ENCODE measurements at regions not wholly inside any gene's neighbourhood (a gene's known extent, or its start where the extent isn't known, plus 50 kb on each side); places are given as distances from the start of the nearest gene placed in this dataset.

DNA sequence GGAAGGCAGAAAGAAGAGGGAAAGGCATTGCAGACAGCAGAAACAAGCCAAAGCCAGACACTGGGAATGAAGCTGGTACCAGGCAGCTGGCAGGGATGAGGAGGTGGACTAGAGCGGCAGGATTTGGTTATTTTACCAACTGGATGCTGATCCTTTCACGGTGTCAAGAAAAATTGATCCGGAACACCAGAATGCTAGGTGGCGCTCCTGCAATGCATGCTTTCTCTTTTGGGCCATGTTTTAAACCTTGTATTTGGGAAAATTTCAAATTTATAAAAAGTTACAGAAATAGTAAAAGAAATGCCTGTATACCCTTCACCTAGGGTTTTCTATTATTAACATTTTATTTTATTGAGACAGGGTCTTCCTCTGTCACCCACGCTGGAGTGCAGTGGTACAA lies 224.7 kb downstream of the SOX9 start:
- TF ChIP-seq JUNB (IDR thresholded peaks at IDR 0.05; ENCODE audit: unreplicated experiment) = no peak
- TF ChIP-seq, protein P1, sequence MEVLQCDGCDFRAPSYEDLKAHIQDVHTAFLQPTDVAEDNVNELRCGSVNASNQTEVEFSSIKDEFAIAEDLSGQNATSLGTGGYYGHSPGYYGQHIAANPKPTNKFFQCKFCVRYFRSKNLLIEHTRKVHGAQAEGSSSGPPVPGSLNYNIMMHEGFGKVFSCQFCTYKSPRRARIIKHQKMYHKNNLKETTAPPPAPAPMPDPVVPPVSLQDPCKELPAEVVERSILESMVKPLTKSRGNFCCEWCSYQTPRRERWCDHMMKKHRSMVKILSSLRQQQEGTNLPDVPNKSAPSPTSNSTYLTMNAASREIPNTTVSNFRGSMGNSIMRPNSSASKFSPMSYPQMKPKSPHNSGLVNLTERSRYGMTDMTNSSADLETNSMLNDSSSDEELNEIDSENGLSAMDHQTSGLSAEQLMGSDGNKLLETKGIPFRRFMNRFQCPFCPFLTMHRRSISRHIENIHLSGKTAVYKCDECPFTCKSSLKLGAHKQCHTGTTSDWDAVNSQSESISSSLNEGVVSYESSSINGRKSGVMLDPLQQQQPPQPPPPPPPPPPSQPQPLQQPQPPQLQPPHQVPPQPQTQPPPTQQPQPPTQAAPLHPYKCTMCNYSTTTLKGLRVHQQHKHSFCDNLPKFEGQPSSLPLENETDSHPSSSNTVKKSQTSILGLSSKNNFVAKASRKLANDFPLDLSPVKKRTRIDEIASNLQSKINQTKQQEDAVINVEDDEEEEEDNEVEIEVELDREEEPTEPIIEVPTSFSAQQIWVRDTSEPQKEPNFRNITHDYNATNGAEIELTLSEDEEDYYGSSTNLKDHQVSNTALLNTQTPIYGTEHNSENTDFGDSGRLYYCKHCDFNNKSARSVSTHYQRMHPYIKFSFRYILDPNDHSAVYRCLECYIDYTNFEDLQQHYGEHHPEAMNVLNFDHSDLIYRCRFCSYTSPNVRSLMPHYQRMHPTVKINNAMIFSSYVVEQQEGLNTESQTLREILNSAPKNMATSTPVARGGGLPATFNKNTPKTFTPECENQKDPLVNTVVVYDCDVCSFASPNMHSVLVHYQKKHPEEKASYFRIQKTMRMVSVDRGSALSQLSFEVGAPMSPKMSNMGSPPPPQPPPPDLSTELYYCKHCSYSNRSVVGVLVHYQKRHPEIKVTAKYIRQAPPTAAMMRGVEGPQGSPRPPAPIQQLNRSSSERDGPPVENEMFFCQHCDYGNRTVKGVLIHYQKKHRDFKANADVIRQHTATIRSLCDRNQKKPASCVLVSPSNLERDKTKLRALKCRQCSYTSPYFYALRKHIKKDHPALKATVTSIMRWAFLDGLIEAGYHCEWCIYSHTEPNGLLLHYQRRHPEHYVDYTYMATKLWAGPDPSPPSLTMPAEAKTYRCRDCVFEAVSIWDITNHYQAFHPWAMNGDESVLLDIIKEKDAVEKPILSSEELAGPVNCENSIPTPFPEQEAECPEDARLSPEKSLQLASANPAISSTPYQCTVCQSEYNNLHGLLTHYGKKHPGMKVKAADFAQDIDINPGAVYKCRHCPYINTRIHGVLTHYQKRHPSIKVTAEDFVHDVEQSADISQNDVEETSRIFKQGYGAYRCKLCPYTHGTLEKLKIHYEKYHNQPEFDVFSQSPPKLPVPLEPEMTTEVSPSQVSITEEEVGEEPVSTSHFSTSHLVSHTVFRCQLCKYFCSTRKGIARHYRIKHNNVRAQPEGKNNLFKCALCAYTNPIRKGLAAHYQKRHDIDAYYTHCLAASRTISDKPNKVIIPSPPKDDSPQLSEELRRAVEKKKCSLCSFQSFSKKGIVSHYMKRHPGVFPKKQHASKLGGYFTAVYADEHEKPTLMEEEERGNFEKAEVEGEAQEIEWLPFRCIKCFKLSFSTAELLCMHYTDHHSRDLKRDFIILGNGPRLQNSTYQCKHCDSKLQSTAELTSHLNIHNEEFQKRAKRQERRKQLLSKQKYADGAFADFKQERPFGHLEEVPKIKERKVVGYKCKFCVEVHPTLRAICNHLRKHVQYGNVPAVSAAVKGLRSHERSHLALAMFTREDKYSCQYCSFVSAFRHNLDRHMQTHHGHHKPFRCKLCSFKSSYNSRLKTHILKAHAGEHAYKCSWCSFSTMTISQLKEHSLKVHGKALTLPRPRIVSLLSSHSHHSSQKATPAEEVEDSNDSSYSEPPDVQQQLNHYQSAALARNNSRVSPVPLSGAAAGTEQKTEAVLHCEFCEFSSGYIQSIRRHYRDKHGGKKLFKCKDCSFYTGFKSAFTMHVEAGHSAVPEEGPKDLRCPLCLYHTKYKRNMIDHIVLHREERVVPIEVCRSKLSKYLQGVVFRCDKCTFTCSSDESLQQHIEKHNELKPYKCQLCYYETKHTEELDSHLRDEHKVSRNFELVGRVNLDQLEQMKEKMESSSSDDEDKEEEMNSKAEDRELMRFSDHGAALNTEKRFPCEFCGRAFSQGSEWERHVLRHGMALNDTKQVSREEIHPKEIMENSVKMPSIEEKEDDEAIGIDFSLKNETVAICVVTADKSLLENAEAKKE (CRISPR knock-in tag; IDR thresholded peaks at IDR 0.05) = no peak
- TF ChIP-seq, protein P2, sequence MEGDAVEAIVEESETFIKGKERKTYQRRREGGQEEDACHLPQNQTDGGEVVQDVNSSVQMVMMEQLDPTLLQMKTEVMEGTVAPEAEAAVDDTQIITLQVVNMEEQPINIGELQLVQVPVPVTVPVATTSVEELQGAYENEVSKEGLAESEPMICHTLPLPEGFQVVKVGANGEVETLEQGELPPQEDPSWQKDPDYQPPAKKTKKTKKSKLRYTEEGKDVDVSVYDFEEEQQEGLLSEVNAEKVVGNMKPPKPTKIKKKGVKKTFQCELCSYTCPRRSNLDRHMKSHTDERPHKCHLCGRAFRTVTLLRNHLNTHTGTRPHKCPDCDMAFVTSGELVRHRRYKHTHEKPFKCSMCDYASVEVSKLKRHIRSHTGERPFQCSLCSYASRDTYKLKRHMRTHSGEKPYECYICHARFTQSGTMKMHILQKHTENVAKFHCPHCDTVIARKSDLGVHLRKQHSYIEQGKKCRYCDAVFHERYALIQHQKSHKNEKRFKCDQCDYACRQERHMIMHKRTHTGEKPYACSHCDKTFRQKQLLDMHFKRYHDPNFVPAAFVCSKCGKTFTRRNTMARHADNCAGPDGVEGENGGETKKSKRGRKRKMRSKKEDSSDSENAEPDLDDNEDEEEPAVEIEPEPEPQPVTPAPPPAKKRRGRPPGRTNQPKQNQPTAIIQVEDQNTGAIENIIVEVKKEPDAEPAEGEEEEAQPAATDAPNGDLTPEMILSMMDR (conservative IDR thresholded peaks at IDR 0.05; ENCODE audit: low read depth in 2 of 2) = peak; percentile 27 to 64; a peak in 3 of 4 replicates
- no peak for DNase-seq (ENCODE audit: low spot score)
- Mint-ChIP-seq H3K9me3 (no peaks in the 10 kb centered on the region), H3K4me3 (no peak overlapping the region), H3K36me3 (ENCODE audit: low read depth) (no peaks in the 10 kb centered on the region), H3K27ac (no peak overlapping the region), H3K27me3 (ENCODE audit: insufficient read depth, low read depth, poor library complexity) (peaks cover 2% of the 10 kb centered on the region), H3K4me1 (peaks cover 3% of the 10 kb centered on the region; the same call in 2 of the 3 replicates)
- H2AFZ ChIP-seq = no peak overlapping the region
- H4K20me1 ChIP-seq (replicated peaks; ENCODE audit: insufficient read depth) = no peaks in the 10 kb centered on the region
- no peaks in the 10 kb centered on the region for H3K36me3 ChIP-seq (ENCODE audit: insufficient read depth)
- no peaks in the 10 kb centered on the region for H3K9me2 ChIP-seq (ENCODE audit: insufficient read depth)
- no peaks in the 10 kb centered on the region for H3K79me2 ChIP-seq (replicated peaks; ENCODE audit: insufficient read depth)
- no peaks in the 10 kb centered on the region for H3K4me1 ChIP-seq (ENCODE audit: insufficient read depth)
- H3K4me2 ChIP-seq = no peak overlapping the region
- H3K27me3 ChIP-seq (ENCODE audit: insufficient read depth) = no peaks in the 10 kb centered on the region
- no peak overlapping the region for H3K4me3 ChIP-seq
- no peak for ATAC-seq
- no peaks in the 10 kb centered on the region for H3F3A ChIP-seq (replicated peaks; ENCODE audit: low read depth)
- H3K27ac ChIP-seq (ENCODE audit: low read depth) = no peak overlapping the region

DNA sequence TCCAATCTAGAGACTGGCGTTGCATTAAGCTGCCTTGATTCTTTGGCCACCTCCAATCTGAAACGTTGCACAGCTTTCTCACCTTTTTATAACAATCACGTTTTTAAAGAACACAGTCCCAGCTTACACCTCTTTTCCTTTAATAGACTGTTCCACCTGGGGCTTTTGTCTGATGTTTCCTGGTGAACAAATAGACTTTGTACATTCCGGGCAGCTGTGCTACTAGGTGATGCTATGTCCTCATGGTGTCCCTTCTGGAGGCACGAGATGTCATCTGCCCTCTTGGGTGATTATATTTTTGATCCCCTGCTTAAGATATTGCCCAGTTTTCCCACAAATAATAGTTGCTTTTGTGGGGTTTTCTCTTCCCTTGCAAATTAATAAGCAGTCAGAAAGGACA lies 225.5 kb downstream of the SOX9 start:
- no peak for ATAC-seq
- Histone ChIP-seq H3K27ac (ENCODE audit: low read depth) (no peak overlapping the region), H3K79me2 (replicated peaks; ENCODE audit: insufficient read depth) (no peaks in the 10 kb centered on the region), H3K4me1 (ENCODE audit: insufficient read depth) (no peaks in the 10 kb centered on the region), H3K4me3 (no peak overlapping the region), H3K27me3 (ENCODE audit: insufficient read depth) (no peaks in the 10 kb centered on the region), H4K20me1 (replicated peaks; ENCODE audit: insufficient read depth) (no peaks in the 10 kb centered on the region), H3F3A (replicated peaks; ENCODE audit: low read depth) (no peaks in the 10 kb centered on the region), H3K4me2 (no peak overlapping the region), H3K9me2 (ENCODE audit: insufficient read depth) (no peaks in the 10 kb centered on the region), H2AFZ (no peak overlapping the region), H3K36me3 (ENCODE audit: insufficient read depth) (no peaks in the 10 kb centered on the region)
- H3K4me3 Mint-ChIP-seq = no peak overlapping the region
- no peaks in the 10 kb centered on the region for H3K9me3 Mint-ChIP-seq
- peaks cover 3% of the 10 kb centered on the region; the same call in 2 of the 3 replicates for H3K4me1 Mint-ChIP-seq
- H3K27me3 Mint-ChIP-seq (ENCODE audit: insufficient read depth, low read depth, poor library complexity) = peaks cover 2% of the 10 kb centered on the region
- DNase-seq (ENCODE audit: low spot score) = no peak
- H3K36me3 Mint-ChIP-seq (ENCODE audit: low read depth) = no peaks in the 10 kb centered on the region
- no peak overlapping the region for H3K27ac Mint-ChIP-seq
- TF ChIP-seq POLR2AphosphoS5 (IDR thresholded peaks at IDR 0.05; ENCODE audit: low read depth) (no peak), STAT1 (IDR thresholded peaks at IDR 0.05; ENCODE audit: unreplicated experiment) (no peak), EZH2phosphoT487 (IDR thresholded peaks at IDR 0.05; ENCODE audit: unreplicated experiment) (no peak)
- TF ChIP-seq, protein P3, sequence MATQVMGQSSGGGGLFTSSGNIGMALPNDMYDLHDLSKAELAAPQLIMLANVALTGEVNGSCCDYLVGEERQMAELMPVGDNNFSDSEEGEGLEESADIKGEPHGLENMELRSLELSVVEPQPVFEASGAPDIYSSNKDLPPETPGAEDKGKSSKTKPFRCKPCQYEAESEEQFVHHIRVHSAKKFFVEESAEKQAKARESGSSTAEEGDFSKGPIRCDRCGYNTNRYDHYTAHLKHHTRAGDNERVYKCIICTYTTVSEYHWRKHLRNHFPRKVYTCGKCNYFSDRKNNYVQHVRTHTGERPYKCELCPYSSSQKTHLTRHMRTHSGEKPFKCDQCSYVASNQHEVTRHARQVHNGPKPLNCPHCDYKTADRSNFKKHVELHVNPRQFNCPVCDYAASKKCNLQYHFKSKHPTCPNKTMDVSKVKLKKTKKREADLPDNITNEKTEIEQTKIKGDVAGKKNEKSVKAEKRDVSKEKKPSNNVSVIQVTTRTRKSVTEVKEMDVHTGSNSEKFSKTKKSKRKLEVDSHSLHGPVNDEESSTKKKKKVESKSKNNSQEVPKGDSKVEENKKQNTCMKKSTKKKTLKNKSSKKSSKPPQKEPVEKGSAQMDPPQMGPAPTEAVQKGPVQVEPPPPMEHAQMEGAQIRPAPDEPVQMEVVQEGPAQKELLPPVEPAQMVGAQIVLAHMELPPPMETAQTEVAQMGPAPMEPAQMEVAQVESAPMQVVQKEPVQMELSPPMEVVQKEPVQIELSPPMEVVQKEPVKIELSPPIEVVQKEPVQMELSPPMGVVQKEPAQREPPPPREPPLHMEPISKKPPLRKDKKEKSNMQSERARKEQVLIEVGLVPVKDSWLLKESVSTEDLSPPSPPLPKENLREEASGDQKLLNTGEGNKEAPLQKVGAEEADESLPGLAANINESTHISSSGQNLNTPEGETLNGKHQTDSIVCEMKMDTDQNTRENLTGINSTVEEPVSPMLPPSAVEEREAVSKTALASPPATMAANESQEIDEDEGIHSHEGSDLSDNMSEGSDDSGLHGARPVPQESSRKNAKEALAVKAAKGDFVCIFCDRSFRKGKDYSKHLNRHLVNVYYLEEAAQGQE (IDR thresholded peaks at IDR 0.05; ENCODE audit: unreplicated experiment) = no peak
- TF ChIP-seq, protein P4, sequence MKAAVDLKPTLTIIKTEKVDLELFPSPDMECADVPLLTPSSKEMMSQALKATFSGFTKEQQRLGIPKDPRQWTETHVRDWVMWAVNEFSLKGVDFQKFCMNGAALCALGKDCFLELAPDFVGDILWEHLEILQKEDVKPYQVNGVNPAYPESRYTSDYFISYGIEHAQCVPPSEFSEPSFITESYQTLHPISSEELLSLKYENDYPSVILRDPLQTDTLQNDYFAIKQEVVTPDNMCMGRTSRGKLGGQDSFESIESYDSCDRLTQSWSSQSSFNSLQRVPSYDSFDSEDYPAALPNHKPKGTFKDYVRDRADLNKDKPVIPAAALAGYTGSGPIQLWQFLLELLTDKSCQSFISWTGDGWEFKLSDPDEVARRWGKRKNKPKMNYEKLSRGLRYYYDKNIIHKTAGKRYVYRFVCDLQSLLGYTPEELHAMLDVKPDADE (IDR thresholded peaks at IDR 0.05) = no peak

Data from GM23338 (cell line).